Transverse colon (tissue), 3 donors: ENCODE measurements at regions not wholly inside any gene's neighbourhood (a gene's known extent, or its start where the extent isn't known, plus 50 kb on each side); places are given as distances from the start of the nearest gene placed in this dataset.

Source experiments
- CTCF ChIP-seq, 5 experiments: fragments of 200-600 bp in 3 of 5; fragments of 450-650 bp in 2 of 5; sonication (generic) in 3 of 5; IDR thresholded peaks; 1 replicate in 2 of 5; 2 replicates in 3 of 5; pipeline ENCODE4 v1.5.1; 2016 to 2017; ENCODE audit warnings: antibody characterized with exemption in 5 of 5, inconsistent platforms in 3 of 5, mild to moderate bottlenecking in 2 of 5, moderate library complexity in 1 of 5
- EP300 ChIP-seq: sonication (generic); formaldehyde crosslinking; IDR thresholded peaks from one replicate; pipeline ENCODE4 v1.6.1; 2017; ENCODE audit warnings: antibody characterized with exemption, low read depth
- POLR2A ChIP-seq: fragments of 450-650 bp; IDR thresholded peaks from one replicate; pipeline ENCODE4 v1.6.1; 2016; ENCODE audit warnings: antibody characterized with exemption, mild to moderate bottlenecking, moderate library complexity

GRCh38 chr1:30198795-30199403, 524.5 kb downstream of the MATN1 start:
- TF ChIP-seq CTCF (IDR thresholded peaks at IDR 0.05) (no peak), POLR2A (no peak), EP300 (no peak)
